ENCODE measurements at regions not wholly inside any gene's neighbourhood (a gene's known extent, or its start where the extent isn't known, plus 50 kb on each side); places are given as distances from the start of the nearest gene placed in this dataset.

- DNase-seq (no peak), ATAC-seq (no peak)
- no peak for TF ChIP-seq CTCF (IDR thresholded peaks at IDR 0.05)
- H3K4me3 Mint-ChIP-seq, result no peak overlapping the region
- intact Hi-C loops (cut with micrococcal nuclease), result no loop called here
- H3K4me1 Mint-ChIP-seq, result no peaks in the 10 kb centered on the region
- Histone ChIP-seq H3K4me1 (ENCODE audit: control insufficient read depth, insufficient read depth, low read length) (no peaks in the 10 kb centered on the region), H3K27ac (ENCODE audit: low read length) (no peak overlapping the region), H3K27me3 (ENCODE audit: control insufficient read depth, insufficient read depth, low read length) (no peaks in the 10 kb centered on the region), H3K9me3 (ENCODE audit: control insufficient read depth, insufficient read depth, low read length) (peaks cover 8% of the 10 kb centered on the region), H3K4me3 (ENCODE audit: low read length) (no peak overlapping the region), H3K36me3 (ENCODE audit: control insufficient read depth, insufficient read depth, low read length) (no peaks in the 10 kb centered on the region)
- no peaks in the 10 kb centered on the region for H3K27me3 Mint-ChIP-seq (ENCODE audit: low read depth in 2 of 2)
- H3K27ac Mint-ChIP-seq, result no peak overlapping the region
- no peaks in the 10 kb centered on the region for H3K36me3 Mint-ChIP-seq
- H3K9me3 Mint-ChIP-seq, result peaks cover 5% of the 10 kb centered on the region in 2 donors
Observed at GRCh38 chr5:97250113-97250512, 67.1 kb upstream of the RIOK2 start.

GRCh38 chr5:97266076-97266475, 83.0 kb upstream of the RIOK2 start:
- Histone ChIP-seq H3K4me1 (ENCODE audit: control insufficient read depth, insufficient read depth, low read length) (no peaks in the 10 kb centered on the region), H3K27ac (ENCODE audit: low read length) (no peak overlapping the region), H3K9me3 (ENCODE audit: control insufficient read depth, insufficient read depth, low read length) (no peaks in the 10 kb centered on the region), H3K27me3 (ENCODE audit: control insufficient read depth, insufficient read depth, low read length) (no peaks in the 10 kb centered on the region), H3K36me3 (ENCODE audit: control insufficient read depth, insufficient read depth, low read length) (no peaks in the 10 kb centered on the region), H3K4me3 (ENCODE audit: low read length) (no peak overlapping the region)
- no peak for DNase-seq
- no peak for ATAC-seq
- Mint-ChIP-seq H3K27ac (no peak overlapping the region), H3K4me1 (no peaks in the 10 kb centered on the region), H3K27me3 (ENCODE audit: low read depth in 2 of 2) (no peaks in the 10 kb centered on the region), H3K4me3 (no peak overlapping the region), H3K9me3 (peaks cover 0 to 8% of the 10 kb centered on the region in 2 donors), H3K36me3 (no peaks in the 10 kb centered on the region)
- no peak for TF ChIP-seq CTCF (IDR thresholded peaks at IDR 0.05)
- intact Hi-C loops (cut with micrococcal nuclease), result no loop called here

GRCh38 chr5:97266576-97266975, 83.5 kb upstream of the RIOK2 start:
- no peaks in the 10 kb centered on the region for H3K9me3 ChIP-seq (ENCODE audit: control insufficient read depth, insufficient read depth, low read length)
- Mint-ChIP-seq H3K4me1 (no peaks in the 10 kb centered on the region), H3K27me3 (ENCODE audit: low read depth in 2 of 2) (no peaks in the 10 kb centered on the region), H3K36me3 (no peaks in the 10 kb centered on the region), H3K4me3 (no peak overlapping the region), H3K9me3 (peaks cover 3 to 8% of the 10 kb centered on the region in 2 donors), H3K27ac (no peak overlapping the region)
- WGBS (ENCODE audit: insufficient coverage), result 55% methylated on average over 5 of the region's 5 CpGs
- intact Hi-C loops (cut with micrococcal nuclease), result no loop called here
- ATAC-seq (no peak), DNase-seq (no peak)
- H3K4me1 ChIP-seq (ENCODE audit: control insufficient read depth, insufficient read depth, low read length), result no peaks in the 10 kb centered on the region
- no peak overlapping the region for H3K4me3 ChIP-seq (ENCODE audit: low read length)
- no peak overlapping the region for H3K27ac ChIP-seq (ENCODE audit: low read length)
- no peaks in the 10 kb centered on the region for H3K36me3 ChIP-seq (ENCODE audit: control insufficient read depth, insufficient read depth, low read length)
- no peaks in the 10 kb centered on the region for H3K27me3 ChIP-seq (ENCODE audit: control insufficient read depth, insufficient read depth, low read length)
- no peak for TF ChIP-seq CTCF (IDR thresholded peaks at IDR 0.05)

GRCh38 chr5:97267767-97268166, 84.7 kb upstream of the RIOK2 start:
- Histone ChIP-seq H3K4me1 (ENCODE audit: control insufficient read depth, insufficient read depth, low read length) (no peaks in the 10 kb centered on the region), H3K4me3 (ENCODE audit: low read length) (no peak overlapping the region), H3K36me3 (ENCODE audit: control insufficient read depth, insufficient read depth, low read length) (no peaks in the 10 kb centered on the region), H3K27me3 (ENCODE audit: control insufficient read depth, insufficient read depth, low read length) (no peaks in the 10 kb centered on the region), H3K27ac (ENCODE audit: low read length) (no peak overlapping the region), H3K9me3 (ENCODE audit: control insufficient read depth, insufficient read depth, low read length) (no peaks in the 10 kb centered on the region)
- no peaks in the 10 kb centered on the region for H3K36me3 Mint-ChIP-seq
- peaks cover 4 to 7% of the 10 kb centered on the region in 2 donors for H3K9me3 Mint-ChIP-seq
- no peaks in the 10 kb centered on the region for H3K27me3 Mint-ChIP-seq (ENCODE audit: low read depth in 2 of 2)
- TF ChIP-seq CTCF (IDR thresholded peaks at IDR 0.05), result no peak
- 79% methylated on average over 3 of the region's 3 CpGs for WGBS (ENCODE audit: insufficient coverage)
- DNase-seq (no peak), ATAC-seq (no peak)
- no peaks in the 10 kb centered on the region for H3K4me1 Mint-ChIP-seq
- no peak overlapping the region for H3K4me3 Mint-ChIP-seq
- no peak overlapping the region for H3K27ac Mint-ChIP-seq
- intact Hi-C loops (cut with micrococcal nuclease), result no loop called here
